Superior temporal gyrus (tissue), 1 donor: ENCODE measurements at regions not wholly inside any gene's neighbourhood (a gene's known extent, or its start where the extent isn't known, plus 50 kb on each side); places are given as distances from the start of the nearest gene placed in this dataset.
"Not testable (repeated sequence)": the region's sequence is repeated elsewhere in the genome, so short reads cannot be mapped to it uniquely, and the experiment has no call there.

Source experiments
- DNase-seq: peaks from one replicate; pipeline ENCODE4 v3.0.0-alpha.2; 2016; ENCODE audit errors: extremely low spot score

DNA sequence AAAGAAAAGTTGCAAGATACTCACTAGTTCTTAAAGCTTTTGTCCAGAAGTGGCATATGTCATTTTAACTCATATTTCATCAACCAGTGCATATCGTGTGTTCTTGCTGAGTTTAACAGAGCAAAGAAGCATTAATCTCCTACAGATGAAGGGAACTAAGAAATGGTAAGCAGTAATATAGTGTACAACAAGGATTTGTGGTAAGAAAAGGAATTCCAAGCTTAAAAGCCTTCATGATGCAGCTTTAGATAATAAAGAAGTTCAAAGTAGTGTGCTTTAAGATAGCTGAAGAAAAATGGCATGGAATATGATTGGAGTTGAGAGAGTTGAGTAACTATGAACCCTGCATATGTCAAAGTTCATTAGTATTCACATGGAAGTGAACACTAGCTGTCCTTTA, 649.8 kb upstream of the FSHR start:
- no peak for DNase-seq

DNA sequence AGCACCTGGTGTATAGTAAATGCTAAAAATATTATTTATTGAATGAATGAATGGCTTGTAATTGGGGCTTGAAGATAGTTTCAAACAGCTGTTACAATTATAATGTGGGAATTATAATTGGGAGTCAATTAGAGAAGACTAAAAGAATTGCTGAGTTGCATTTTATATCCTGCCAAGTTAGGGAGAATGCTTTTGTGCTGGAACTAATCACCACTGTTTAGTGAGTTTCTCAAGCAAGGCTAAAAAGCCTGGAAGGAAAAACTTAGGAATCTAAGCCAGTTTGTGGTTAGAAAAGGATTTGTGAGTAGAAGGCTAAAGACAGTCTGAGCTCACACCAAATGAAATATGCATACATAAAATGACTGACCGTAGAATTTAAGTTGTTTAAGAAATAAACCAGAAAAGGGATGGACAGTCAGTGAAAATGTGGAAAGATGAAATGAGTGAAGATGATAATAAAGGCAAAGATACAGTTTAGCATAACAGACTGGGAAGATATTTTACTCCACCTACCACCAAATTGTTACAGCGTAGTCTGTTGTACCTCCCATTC, 647.7 kb upstream of the FSHR start:
- DNase-seq: peak; percentile 36

DNA sequence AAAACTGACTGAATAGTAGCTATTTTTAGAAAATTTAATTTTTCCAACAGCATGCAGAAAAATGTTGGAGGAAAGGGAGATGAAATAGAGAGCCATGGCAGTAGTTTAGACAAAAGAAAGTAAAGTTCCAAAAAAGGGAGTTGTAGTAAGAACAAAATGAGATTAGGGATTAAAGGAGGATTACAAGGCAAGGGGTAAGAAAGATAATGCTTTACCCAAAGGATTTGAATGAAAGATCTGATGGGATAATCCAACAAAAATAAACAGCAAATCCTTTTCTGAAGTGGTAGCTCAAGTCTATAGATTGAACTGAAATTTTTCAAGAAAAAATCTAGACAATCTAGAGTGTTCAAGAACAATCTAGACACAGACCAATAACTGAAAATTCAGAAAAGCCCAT, 644.3 kb upstream of the FSHR start:
- DNase-seq: no peak

DNA sequence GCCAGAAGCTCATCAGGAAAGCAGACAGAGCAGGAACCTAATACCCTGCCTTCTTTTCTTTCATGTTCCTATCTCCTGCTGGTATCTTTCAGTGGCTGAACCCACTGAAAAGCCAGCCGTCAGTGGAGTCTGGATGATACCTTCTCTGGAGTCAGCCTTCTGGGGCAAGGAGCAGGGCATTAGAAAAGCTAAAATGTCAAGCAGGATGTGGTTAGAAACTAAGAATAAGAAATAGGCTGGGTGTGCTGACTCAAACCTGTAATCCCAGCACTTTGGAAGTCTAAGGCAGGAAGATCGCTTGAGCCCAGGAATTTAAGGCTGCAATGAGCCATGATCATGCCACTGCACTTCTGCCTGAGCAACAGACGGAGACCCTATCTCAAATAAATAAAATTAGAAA, 642.0 kb upstream of the FSHR start:
- no peak for DNase-seq

DNA sequence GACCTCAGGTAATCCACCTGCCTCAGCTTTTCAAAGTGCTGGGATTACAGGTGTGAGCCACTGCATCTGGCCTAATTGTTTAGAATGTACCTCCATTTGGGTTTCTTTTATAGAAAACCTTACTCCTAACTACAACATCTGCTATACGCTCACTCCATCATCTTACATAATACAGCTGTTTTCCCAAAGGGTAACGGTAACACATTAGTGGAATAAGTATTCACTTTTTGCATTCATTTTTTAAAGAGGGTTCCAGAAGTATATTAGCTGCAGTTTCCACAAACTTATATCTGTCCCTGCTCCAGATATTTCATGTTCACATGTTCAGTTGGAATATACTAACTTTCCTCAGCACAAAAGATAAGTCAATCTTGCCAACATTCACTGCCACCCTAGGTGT, 640.1 kb upstream of the FSHR start:
- DNase-seq: no peak

DNA sequence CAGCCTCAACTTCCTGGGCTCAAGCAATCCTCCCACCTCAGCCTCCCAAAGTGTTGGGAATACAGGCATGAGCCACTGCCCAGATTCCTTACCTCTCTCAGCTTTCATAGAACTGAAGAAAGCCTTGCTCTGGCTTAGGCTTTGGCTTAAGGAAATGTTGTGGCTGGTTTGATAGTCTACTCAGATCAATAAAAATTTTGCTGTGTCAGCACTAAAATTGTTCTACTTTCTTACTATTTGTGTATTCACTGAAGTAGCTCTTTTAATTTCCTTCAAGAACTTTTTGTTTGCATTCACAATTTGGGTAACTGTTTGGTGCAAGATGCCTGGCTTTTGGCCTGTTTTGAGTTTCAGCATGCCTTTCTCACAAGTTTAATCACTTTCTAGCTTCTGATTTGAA, 634.0 kb upstream of the FSHR start:
- DNase-seq: no peak

DNA sequence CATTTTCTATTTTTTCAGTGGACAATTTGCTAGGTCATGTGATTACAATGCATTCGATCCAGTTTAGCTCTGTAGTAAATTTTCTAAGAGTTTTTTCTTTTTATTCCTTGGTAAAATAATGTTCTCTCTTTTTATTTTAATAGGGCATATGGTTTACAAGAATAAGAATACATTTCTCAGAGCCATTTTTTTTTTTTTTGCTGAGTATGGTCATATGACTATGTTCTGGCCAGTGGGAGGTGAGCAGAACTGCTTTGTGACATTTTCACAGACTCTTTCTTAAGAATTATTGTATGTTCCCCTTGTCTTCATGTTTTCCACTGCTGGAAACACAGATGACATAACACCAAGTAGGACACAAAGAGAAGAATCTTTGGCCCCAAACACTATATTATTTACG, 626.6 kb upstream of the FSHR start:
- no peak for DNase-seq

DNA sequence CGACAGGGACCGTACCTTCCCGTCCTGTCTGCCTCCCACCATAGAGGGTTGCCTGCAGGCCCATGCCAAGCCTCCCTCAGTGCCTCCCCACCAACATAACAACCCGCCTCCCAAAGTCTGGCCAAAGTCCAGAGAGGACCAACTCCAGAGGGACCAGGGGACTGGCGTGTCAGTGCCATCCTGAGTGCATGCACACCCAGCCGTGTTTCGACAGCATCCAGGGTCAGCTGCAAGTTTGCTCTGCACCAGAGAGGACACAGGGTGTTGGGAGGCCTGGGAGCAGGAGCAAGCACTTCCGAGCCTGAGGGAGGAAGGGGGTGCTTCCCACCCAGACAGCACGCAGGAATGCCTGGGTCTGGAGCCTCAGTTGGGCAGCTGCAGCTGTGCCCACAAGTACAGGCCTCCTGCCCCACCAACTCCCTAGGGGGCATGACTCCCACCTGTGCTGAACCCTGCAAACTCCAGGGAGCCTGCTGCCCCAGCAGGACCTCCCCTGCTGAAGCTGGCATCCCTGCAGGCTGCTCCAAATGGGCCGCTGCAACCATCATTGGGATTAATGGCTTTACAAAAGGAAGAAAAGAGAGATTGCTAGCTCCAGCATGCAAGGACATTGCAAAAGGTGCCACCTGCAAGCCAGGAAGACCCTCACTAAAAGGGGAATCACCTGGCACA, 618.1 kb upstream of the FSHR start:
- DNase-seq: no peak

DNA sequence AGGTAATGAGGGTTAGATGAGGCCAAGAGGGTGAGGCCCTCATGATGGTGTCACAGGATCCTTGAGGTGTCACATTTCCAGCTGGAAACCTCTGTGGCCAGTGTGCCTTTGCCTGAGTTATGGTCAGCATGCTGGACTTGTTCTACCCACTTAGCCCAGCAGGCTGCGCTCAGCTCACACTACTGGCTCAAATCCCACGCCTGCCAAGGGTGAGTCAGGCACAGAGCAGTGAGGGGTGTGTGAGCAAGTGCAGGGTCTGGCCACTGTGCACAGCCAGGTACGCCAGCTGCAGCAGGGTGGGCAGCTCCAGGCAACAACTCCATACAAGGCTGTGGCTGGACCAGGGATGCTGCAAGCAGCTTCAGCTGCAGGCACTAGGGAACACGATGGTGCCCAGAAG, 616.6 kb upstream of the FSHR start:
- peak; percentile 66 for DNase-seq

DNA sequence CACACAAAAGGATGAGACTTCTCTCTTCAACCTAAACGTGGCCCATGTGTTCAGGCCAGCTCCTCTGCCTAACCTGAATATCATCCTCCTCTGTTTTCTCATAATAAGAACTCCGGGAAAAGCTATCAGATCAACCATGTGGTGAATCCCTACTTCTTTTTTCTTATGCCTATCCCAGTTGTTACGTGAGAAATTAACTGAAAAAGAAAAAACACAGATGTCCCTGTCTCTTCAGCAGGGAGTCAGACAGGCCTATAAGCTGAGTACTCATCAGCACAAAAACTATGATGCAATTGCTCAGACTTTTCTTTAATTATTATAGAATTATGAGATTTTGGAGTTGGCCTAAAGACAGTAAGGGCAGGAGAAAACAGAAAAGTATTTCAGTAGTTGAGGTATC, 613.0 kb upstream of the FSHR start:
- DNase-seq: no peak

DNA sequence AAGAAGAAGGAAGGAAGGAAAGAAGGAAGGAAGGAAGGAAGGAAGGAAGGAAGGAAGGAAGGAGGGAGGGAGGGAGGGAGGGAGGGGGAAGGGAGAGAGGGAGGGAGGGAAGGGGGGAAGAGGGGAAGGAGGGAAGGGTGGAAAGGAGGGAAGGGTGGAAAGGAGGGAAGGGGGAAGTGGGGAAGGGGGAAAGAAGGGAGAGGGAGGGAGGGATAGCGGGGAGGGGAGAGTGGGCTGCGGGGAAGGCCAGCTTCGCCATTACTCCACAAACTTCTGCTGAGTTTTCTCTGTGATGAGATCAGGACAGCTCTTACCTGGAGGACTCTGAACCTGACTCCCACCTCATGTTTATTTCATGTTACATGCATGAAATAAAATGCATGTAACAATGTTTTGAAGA, 601.5 kb upstream of the FSHR start:
- DNase-seq: no peak

DNA sequence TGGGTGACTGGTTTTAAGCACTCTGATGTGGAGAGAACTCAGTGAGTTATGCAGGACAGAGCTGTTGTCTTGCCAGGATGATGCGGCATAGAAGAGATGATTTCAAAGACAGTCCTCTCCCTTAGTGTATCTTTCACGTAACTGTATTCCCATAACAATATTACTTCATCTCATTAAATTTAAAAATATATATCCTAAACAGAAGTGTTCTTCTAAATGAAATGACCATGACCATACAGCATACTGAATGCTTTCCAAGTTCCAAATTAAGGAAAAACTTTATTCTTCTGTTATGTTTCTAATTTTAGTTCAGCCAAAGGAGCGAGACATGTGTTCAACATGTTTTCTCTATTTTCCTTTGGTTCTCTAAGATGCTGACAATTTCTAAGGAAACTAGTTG, 600.1 kb upstream of the FSHR start:
- no peak for DNase-seq

DNA sequence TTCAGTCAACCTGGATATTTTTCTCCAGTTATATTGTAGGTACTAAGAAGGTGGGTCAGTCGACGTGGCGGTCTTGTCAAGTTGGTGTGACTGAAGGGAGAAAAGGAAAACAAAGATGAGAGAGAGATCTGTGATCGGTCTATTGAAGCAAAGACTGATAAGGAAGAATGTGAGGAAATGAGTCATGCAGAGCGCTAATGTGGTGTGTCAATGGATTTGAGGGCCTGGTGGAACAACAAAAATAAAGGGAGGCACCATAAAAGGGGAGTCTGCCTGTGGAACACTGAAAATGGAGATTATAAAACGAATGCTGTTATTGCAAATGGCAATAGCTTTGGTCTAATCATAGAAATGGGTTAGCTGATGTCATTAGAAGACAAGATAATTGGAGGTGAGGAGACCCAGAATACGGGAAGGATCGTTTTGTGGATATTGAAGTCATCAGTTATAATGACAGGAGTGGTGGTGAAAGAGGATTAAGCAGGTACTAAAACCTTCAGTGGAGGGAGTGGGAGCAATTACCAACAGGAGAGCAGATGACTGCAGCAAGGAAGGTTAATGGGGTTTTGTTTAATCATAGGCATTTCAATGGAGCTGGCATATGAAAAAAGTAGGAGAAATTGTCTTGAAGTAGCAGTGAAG, 599.1 kb upstream of the FSHR start:
- no peak for DNase-seq

DNA sequence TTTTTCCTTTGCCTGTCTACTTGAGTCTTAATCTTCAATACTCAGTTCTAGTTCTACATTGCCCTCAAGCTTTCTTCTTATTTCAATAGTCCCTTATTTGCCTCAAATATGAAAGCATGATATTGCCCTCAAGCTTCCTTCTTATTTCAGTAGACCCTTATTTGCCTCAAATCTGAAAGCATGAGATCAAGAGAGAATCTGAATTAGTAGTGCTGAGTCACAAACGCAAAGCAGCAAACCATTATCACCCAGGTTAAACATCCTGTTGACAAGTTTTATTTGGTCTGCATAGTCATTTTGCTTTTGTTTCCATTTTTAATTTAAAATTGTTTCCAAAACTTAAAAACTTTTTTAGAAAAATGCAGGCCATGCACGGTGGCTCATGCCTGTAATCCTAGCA, 583.3 kb upstream of the FSHR start:
- no peak for DNase-seq

DNA sequence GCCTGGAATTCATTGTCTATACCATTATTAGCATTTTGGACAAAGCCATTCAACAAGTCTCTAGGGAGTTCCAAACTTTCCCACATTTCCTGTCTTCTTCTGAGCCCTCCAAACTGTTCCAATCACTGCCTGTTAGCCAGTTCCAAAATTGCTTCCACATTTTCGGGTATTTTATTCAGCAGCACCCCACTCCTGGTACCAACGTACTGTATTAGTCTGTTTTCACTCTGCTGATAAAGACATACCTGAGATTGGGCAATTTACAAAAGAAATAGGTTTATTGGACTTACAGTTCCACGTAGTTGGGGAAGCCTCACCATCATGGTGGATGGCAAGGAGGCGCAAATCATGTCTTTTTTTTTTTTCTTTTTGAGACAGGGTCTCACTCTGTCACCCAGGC, 578.6 kb upstream of the FSHR start:
- DNase-seq: not testable (repeated sequence)

DNA sequence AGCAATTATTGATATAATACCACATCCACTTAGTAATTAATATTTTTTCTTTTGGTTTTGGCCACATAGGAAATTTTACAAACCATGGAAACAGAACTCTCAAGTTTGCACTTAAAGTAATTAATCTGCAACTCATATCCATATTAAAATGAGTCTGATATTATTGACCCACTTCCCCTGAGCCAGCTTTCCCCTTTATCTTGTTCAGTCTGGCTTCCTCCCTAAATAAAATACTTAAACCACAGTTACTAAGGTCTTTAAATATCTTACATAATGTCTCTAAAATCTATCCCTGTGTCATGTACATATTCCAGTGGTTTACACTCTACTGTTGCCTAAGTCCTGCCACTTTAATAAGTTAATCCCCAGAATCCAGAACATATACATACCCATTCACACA, 564.9 kb upstream of the FSHR start:
- DNase-seq: no peak

DNA sequence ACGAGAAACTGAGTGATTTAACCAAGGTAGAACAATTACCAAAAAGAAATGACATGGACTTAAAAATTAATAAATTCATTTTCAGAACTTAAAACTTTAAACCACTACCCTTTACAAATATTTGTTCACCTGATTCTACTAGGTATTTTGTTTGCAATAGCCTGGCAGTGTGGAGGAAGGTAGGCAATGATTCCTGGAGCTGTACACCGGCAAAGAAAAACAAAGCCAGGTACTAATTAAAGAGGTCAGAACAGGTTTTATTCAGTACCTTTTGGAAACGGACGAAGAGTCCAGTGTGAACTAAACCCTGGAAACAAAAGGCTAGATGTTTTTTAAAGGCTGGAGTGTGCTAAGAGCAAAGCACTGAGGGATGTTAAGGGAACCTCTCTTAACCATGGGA, 561.3 kb upstream of the FSHR start:
- no peak for DNase-seq

DNA sequence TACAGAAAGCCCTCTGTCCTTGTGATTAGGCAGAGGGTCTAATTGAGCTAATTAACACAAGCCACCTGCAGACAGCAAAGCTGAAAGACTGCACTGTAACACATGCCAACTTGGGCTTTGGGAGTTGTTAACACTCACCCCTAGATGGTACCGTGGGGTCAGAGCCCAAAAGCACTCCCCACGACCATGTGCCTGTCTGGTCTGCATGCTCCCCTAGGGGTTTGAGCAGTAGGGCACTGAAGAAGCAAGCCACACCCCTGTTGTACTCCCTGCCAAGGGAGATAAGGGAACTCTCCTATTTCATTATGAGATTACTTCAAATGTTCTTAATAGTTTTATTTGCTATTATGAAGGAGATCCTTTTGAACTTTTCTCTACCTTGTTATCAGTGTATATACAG, 560.1 kb upstream of the FSHR start:
- DNase-seq: no peak

DNA sequence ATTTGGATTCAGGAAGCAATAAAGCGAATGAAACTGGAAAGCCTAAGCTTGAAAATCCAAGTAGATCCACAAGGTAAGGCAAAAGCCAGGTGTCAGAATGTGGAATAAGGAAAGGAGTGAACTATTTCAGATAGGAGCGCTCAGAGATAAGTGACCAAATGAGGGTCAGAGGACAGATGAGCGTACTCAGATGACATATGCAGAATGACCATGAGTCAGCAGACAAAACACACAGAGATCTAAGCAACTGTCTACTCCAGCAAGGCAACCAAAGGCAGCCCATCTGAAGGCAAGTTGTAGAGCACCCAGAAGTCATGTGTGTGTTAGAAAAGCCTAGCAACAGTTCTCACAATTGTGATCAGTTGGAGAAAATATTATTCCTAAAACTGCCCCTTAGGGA, 548.4 kb upstream of the FSHR start:
- DNase-seq: no peak

DNA sequence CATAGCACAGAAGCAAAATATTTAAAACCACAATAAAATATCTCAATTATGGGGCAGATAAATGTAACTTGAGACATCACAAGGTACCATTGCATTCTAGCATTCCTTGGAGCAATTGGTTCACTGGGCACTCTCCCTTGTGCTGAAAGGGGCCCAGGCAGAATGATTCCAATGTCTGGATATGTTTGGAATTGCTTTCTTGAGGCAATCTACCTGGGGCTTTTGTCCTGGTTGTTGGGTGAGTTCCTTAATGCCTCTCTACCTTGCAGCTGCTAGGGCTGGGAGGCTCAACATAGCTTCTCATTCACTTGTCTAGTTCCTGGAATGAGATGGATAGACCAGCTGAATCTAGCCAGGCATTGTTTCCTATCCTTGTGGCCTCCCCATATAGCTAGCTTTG, 539.6 kb upstream of the FSHR start:
- no peak for DNase-seq

DNA sequence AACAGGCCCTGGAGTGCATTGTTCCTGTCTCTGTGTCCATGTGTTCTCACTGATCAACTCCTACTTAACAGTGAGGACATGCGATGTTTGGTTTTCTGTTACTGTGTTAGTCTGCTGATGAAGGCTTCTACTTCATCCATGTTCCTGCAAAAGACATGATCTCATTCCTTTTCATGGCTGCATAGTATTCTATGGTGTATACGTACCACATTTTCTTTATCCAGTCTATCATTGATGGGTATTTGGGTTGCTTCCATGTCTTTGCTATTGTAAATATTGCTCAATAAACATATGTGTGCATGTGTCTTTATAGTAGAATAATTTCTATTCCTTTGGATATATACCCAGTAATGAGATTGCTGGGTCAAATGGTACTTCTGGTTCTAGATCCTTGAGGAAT, 537.7 kb upstream of the FSHR start:
- not testable (repeated sequence) for DNase-seq

DNA sequence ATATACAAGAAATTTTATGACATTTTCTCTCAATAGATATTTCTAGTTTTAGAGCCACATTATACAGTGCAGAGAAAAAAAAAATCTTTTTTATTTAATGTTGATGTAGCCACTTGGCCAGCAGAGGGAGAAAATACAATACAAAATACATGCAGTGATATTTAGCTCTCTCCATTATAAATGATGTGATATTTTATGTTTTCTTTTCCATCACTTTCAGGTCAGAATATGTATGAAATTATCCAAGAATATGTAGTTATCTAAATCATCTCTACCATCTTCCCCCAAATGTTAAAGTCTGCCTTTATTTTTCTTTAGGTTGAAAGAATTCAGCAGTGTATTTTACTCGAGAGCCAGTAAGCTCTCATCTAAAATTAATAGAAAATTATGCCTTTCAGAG, 533.6 kb upstream of the FSHR start:
- peak; percentile 68 for DNase-seq

DNA sequence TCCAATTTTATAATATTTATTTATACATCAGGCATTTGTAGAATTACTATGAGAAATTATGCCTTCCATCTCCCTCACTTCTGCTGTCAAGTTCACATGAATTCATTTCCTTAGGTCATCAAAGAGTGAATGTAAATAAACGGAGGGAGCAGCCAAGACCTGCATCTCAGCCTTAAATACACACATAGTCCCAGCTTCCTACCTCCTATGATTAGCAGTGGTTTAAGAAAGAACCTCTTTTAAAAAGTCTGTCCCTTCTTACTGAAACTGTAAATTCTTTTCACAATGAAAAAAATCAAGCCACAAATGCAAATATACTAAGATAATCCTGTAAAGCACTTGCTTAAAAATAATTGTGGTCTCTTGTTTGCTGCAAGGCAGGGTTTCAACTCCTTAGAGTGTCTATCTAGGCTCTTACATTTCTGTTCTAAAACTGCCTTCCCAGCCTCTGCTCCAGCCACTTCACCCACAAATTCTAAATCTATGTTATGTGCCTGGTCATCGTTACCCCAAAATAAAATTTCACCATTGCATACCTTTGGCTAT, 532.7 kb upstream of the FSHR start:
- no peak for DNase-seq
